GM13976 (cell line): ENCODE measurements at regions not wholly inside any gene's neighbourhood (a gene's known extent, or its start where the extent isn't known, plus 50 kb on each side); places are given as distances from the start of the nearest gene placed in this dataset.

ENCODE experiments used
- DNase-seq: peaks from one replicate; pipeline ENCODE4 v3.0.0; 2012; ENCODE audit warnings: low spot score
- in situ Hi-C: fragments of 300-500 bp; cut with MboI; formaldehyde crosslinking; loops from one replicate; pipeline ENCODE4 v1.12.0; 2022; ENCODE audit warnings: low sequenced_read_pairs, mixed read lengths, inconsistent platforms; ENCODE audit not compliant: unreplicated experiment
- TF ChIP-seq, protein P1 (sequence below): IDR thresholded peaks from 2 replicates; pipeline ENCODE4 v1.5.1; 2012; ENCODE audit warnings: borderline replicate concordance, mild to moderate bottlenecking; ENCODE audit not compliant: insufficient read depth; ENCODE audit errors: extremely low read depth, missing control alignments, control extremely low read depth

DNA sequence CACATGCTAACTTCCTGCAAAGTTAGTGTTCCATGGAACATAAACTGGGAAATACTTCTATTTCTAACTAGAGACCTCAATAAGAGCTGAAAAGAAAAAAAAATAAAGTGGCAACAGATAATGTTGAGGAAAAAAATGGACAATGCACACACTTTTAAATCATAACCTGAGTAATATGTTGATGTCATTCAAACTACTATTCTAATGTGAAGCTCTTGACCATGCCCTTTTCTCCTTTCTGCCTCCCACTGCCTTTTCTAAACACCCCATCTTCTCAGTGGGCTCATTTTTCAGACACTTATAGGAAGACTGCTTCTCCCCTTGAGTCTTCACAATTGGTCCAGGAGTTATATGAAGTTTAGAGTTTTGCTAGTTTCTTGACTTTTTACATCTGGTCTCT lies 280.9 kb upstream of the NT5C1B start:
- in situ Hi-C loops = no loop called here
- TF ChIP-seq, protein P1, sequence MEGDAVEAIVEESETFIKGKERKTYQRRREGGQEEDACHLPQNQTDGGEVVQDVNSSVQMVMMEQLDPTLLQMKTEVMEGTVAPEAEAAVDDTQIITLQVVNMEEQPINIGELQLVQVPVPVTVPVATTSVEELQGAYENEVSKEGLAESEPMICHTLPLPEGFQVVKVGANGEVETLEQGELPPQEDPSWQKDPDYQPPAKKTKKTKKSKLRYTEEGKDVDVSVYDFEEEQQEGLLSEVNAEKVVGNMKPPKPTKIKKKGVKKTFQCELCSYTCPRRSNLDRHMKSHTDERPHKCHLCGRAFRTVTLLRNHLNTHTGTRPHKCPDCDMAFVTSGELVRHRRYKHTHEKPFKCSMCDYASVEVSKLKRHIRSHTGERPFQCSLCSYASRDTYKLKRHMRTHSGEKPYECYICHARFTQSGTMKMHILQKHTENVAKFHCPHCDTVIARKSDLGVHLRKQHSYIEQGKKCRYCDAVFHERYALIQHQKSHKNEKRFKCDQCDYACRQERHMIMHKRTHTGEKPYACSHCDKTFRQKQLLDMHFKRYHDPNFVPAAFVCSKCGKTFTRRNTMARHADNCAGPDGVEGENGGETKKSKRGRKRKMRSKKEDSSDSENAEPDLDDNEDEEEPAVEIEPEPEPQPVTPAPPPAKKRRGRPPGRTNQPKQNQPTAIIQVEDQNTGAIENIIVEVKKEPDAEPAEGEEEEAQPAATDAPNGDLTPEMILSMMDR = no peak
- no peak for DNase-seq

DNA sequence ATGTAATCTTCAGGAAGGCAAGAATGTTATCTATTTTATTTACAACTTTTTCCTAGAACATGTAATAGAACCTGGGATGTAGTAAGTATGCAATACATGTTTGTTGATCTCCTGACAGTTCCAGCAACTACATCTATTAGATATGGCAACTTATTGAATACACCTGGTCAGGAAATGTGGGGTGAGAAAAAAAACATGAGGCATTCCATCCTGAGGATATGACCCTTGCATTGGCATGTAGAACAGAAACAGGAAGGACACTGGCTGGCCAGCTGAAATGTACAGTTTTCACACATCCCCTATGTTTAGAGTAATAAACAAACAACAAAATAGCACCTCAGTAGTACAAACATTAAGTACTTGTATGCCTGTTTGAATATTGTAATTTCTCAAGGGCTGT lies 272.6 kb upstream of the NT5C1B start:
- TF ChIP-seq, protein P1 = no peak
- no peak for DNase-seq
- in situ Hi-C loops = no loop called here

DNA sequence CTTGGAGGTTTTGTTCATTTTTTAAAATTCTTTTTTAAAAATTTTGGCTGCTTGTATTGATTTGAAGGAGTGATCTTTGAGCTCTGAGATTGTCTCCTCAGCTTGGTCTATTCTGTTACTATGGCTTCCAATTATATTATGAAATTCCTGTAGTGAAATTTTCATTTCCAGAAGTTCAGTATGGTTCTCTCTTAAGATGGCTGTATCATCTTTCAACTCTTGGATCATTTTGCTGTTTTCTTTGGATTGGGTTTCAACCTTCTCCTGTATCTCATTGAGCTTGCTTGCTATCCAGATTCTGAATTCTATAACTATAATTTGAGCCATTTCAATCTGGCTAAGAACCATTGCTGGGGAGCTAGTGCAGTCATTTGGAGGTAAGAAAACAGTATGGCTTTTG lies 270.8 kb upstream of the NT5C1B start:
- DNase-seq = no peak
- in situ Hi-C loops = no loop called here
- TF ChIP-seq, protein P1 = no peak

DNA sequence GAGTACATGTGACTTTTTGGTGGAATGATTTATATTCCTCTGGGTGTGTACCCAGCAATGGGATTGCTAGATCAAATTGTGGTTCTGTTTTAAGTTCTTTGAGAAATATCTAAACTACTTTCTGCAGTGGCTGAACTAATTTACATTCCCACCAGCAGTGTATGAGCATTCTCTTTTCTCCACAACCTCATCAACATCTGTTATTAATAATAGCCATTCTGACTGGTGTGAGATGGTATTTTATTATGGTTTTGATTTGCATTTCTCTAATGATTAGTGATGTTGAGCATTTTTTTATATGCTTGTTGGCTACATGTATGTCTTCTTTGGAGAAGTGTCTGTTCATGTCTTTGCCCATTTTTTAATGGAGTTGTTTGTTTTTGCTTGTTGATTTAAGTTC lies 267.4 kb upstream of the NT5C1B start:
- in situ Hi-C loops = no loop called here
- DNase-seq = no peak
- TF ChIP-seq, protein P1 = no peak

DNA sequence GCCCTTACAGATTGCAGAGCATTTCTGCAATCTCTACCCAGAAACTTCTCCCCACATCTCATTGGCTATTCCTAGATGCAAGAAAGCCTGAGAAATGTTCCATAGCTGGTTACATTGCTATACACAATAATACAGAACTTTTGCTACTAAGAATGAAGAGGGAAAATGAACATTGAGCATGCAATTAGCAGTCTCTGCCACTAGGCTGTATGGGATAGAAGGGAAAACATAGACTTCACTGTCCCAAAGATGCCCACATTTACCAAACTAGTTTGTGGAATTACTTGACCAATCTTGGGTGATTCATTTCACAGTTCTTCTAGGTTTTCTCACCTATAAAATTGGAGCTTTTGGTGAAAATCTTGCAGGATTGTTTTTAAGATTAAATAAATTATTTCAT lies 265.7 kb upstream of the NT5C1B start:
- DNase-seq = no peak
- TF ChIP-seq, protein P1 = no peak
- in situ Hi-C loops = no loop called here

DNA sequence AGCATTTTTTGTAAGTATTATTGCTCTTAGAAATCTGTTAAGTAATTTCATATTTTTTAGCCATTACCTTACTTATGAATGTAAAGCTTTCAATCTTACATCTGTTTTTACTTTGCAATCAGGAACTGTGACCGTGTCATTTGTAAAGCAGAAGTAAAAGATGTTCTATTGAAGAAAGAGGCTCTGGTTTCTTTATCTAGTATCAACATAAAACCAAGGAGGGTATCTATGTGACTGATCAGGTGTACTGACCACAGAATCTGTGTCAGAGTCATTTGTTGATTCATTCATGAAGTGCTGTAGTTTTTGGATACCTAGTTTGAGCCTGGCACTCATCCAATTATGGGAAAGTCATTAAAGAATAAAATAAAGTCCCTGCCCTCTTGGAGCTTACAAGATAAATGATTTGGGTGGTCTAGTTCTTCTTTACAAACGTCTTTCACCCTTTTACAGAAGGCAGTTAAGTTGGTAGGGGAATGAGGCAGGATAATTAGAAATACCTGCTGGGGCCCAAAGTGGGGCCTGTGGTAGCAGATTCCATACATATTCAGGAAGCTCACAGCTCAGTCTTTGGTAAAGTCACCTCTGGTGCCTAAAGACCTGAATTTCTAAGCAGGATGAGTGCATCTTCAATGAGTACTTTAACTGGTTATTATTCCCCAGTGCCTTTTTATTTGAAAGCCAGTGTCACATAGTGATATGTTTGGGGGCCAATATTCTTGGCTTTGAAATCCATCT lies 260.6 kb upstream of the NT5C1B start:
- TF ChIP-seq, protein P1 = no peak
- in situ Hi-C loops = no loop called here
- DNase-seq = no peak
